ENCODE measurements at regions not wholly inside any gene's neighbourhood (a gene's known extent, or its start where the extent isn't known, plus 50 kb on each side); places are given as distances from the start of the nearest gene placed in this dataset.

- H3K27ac ChIP-seq (ENCODE audit: low read length), result no peak overlapping the region
- H3K4me2 ChIP-seq (ENCODE audit: insufficient read depth, low read length), result no peak overlapping the region
- no peak overlapping the region for H3K9ac ChIP-seq (ENCODE audit: low read depth, low read length)
- DNase-seq (no peak), ATAC-seq (ENCODE audit: insufficient read depth, low read depth) (no peak)
- H4K20me1 ChIP-seq (ENCODE audit: insufficient read depth, low read length), result no peaks in the 10 kb centered on the region
- no peaks in the 10 kb centered on the region for H3K27me3 ChIP-seq (ENCODE audit: insufficient read depth, low read length, poor library complexity)
- H3K79me2 ChIP-seq (ENCODE audit: insufficient read depth, low read length), result no peaks in the 10 kb centered on the region
- H2AFZ ChIP-seq (ENCODE audit: low read depth, low read length), result no peak overlapping the region
- no peaks in the 10 kb centered on the region for H3K4me1 ChIP-seq (ENCODE audit: insufficient read depth, low read length)
- H3K9me3 ChIP-seq (ENCODE audit: insufficient read depth, low read length, severe bottlenecking), result no peaks in the 10 kb centered on the region
- no peaks in the 10 kb centered on the region for H3K36me3 ChIP-seq (ENCODE audit: insufficient read depth, low read length)
- H3K4me3 ChIP-seq (ENCODE audit: low read depth in 1 of 2, low read length in 2 of 2), result no peak overlapping the region
- TF ChIP-seq EZH2 (IDR thresholded peaks at IDR 0.05; ENCODE audit: borderline replicate concordance, low read depth, low read length, severe bottlenecking), result no peak
- no peak for TF ChIP-seq CTCF (IDR thresholded peaks at IDR 0.05; ENCODE audit: borderline replicate concordance, extremely low read depth, low read length, poor library complexity, severe bottlenecking)
Observed at GRCh38 chrX:11886745-11887144, 128.7 kb downstream of the MSL3 start.

DNA sequence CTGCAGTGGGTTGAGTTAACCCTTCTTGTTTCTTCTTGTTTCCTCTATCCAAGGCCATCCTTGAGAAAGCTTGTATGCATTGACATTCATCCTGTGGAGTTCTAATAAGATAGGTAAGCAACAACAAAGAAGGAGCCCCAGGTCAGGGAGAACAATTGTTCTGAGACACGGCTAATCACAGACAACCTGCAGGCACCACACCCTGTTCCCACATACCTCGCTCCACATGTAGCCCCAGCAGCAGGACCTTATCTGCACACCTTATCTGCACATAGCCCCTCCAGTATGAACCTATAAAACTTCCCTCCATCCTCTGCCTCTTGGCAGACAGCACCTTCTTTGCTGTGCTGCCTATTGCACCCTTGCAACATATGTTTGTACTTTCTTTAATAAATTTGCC is 129.1 kb downstream of the MSL3 start:
- H3K9me3 ChIP-seq (ENCODE audit: insufficient read depth, low read length, severe bottlenecking), result no peaks in the 10 kb centered on the region
- no peak overlapping the region for H2AFZ ChIP-seq (ENCODE audit: low read depth, low read length)
- H3K4me2 ChIP-seq (ENCODE audit: insufficient read depth, low read length), result no peak overlapping the region
- ATAC-seq (ENCODE audit: insufficient read depth, low read depth), result no peak
- H3K79me2 ChIP-seq (ENCODE audit: insufficient read depth, low read length), result no peaks in the 10 kb centered on the region
- H3K27me3 ChIP-seq (ENCODE audit: insufficient read depth, low read length, poor library complexity), result no peaks in the 10 kb centered on the region
- H3K27ac ChIP-seq (ENCODE audit: low read length), result no peak overlapping the region
- no peak overlapping the region for H3K9ac ChIP-seq (ENCODE audit: low read depth, low read length)
- no peak for DNase-seq
- H3K36me3 ChIP-seq (ENCODE audit: insufficient read depth, low read length), result no peaks in the 10 kb centered on the region
- TF ChIP-seq EZH2 (IDR thresholded peaks at IDR 0.05; ENCODE audit: borderline replicate concordance, low read depth, low read length, severe bottlenecking) (no peak), CTCF (IDR thresholded peaks at IDR 0.05; ENCODE audit: borderline replicate concordance, extremely low read depth, low read length, poor library complexity, severe bottlenecking) (no peak)
- H3K4me1 ChIP-seq (ENCODE audit: insufficient read depth, low read length), result no peaks in the 10 kb centered on the region
- no peak overlapping the region for H3K4me3 ChIP-seq (ENCODE audit: low read depth in 1 of 2, low read length in 2 of 2)
- H4K20me1 ChIP-seq (ENCODE audit: insufficient read depth, low read length), result no peaks in the 10 kb centered on the region

GRCh38 chrX:11888421-11888820 is 130.4 kb downstream of the MSL3 start:
- DNase-seq (no peak), ATAC-seq (ENCODE audit: insufficient read depth, low read depth) (no peak)
- Histone ChIP-seq H3K36me3 (ENCODE audit: insufficient read depth, low read length) (no peaks in the 10 kb centered on the region), H4K20me1 (ENCODE audit: insufficient read depth, low read length) (no peaks in the 10 kb centered on the region), H3K79me2 (ENCODE audit: insufficient read depth, low read length) (no peaks in the 10 kb centered on the region), H3K4me3 (ENCODE audit: low read depth in 1 of 2, low read length in 2 of 2) (no peak overlapping the region), H3K4me2 (ENCODE audit: insufficient read depth, low read length) (no peak overlapping the region), H3K27me3 (ENCODE audit: insufficient read depth, low read length, poor library complexity) (no peaks in the 10 kb centered on the region), H2AFZ (ENCODE audit: low read depth, low read length) (no peak overlapping the region), H3K9ac (ENCODE audit: low read depth, low read length) (no peak overlapping the region), H3K9me3 (ENCODE audit: insufficient read depth, low read length, severe bottlenecking) (no peaks in the 10 kb centered on the region), H3K27ac (ENCODE audit: low read length) (no peak overlapping the region), H3K4me1 (ENCODE audit: insufficient read depth, low read length) (no peaks in the 10 kb centered on the region)
- TF ChIP-seq CTCF (IDR thresholded peaks at IDR 0.05; ENCODE audit: borderline replicate concordance, extremely low read depth, low read length, poor library complexity, severe bottlenecking), result no peak
- no peak for TF ChIP-seq EZH2 (IDR thresholded peaks at IDR 0.05; ENCODE audit: borderline replicate concordance, low read depth, low read length, severe bottlenecking)

GRCh38 chrX:11889791-11890190 is 131.8 kb downstream of the MSL3 start:
- Histone ChIP-seq H3K79me2 (ENCODE audit: insufficient read depth, low read length) (no peaks in the 10 kb centered on the region), H3K4me2 (ENCODE audit: insufficient read depth, low read length) (no peak overlapping the region), H3K4me3 (ENCODE audit: low read depth in 1 of 2, low read length in 2 of 2) (no peak overlapping the region), H3K27ac (ENCODE audit: low read length) (no peak overlapping the region), H3K36me3 (ENCODE audit: insufficient read depth, low read length) (no peaks in the 10 kb centered on the region), H2AFZ (ENCODE audit: low read depth, low read length) (no peak overlapping the region), H3K27me3 (ENCODE audit: insufficient read depth, low read length, poor library complexity) (no peaks in the 10 kb centered on the region), H3K4me1 (ENCODE audit: insufficient read depth, low read length) (no peaks in the 10 kb centered on the region), H3K9me3 (ENCODE audit: insufficient read depth, low read length, severe bottlenecking) (no peaks in the 10 kb centered on the region), H3K9ac (ENCODE audit: low read depth, low read length) (no peak overlapping the region), H4K20me1 (ENCODE audit: insufficient read depth, low read length) (no peaks in the 10 kb centered on the region)
- no peak for DNase-seq
- no peak for TF ChIP-seq EZH2 (IDR thresholded peaks at IDR 0.05; ENCODE audit: borderline replicate concordance, low read depth, low read length, severe bottlenecking)
- ATAC-seq (ENCODE audit: insufficient read depth, low read depth), result no peak

Measured in DND-41 (cell line).